ENCODE measurements at regions not wholly inside any gene's neighbourhood (a gene's known extent, or its start where the extent isn't known, plus 50 kb on each side); places are given as distances from the start of the nearest gene placed in this dataset.

DNA sequence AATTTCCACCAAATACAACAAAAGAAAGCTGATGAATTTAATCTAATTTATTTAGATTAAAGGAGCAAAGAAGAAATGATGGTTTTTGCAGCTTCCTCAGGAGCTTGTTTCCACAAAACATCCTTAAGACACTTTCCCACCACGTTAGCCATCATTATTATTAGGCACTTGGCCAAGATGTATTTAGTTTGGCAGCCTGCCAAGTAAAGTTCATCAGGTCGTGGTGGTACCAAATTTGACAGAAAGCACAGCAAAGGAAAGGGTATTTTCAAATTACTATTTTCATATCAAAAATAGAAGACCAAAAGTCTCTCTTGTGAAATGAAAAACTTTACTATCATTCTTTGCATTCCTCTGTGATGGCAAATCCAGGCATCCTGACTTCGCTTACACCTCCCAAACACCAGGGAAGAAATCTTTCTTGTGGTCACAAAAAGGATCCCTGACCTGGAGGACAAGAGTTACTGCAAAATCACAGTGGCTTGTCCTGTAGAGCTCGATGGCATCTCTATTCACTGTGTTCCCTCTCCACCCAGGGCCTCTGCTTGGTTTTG is 123.1 kb upstream of the INHBA start:
- no peaks in the 10 kb centered on the region for H3K4me1 ChIP-seq
- no peak for DNase-seq
- H3K27me3 ChIP-seq = no peaks in the 10 kb centered on the region
- no peak overlapping the region for H3K9ac ChIP-seq (ENCODE audit: low read depth in 2 of 2, low read length in 2 of 2)
- H3K9me3 ChIP-seq = no peaks in the 10 kb centered on the region
- TF ChIP-seq, protein P1, sequence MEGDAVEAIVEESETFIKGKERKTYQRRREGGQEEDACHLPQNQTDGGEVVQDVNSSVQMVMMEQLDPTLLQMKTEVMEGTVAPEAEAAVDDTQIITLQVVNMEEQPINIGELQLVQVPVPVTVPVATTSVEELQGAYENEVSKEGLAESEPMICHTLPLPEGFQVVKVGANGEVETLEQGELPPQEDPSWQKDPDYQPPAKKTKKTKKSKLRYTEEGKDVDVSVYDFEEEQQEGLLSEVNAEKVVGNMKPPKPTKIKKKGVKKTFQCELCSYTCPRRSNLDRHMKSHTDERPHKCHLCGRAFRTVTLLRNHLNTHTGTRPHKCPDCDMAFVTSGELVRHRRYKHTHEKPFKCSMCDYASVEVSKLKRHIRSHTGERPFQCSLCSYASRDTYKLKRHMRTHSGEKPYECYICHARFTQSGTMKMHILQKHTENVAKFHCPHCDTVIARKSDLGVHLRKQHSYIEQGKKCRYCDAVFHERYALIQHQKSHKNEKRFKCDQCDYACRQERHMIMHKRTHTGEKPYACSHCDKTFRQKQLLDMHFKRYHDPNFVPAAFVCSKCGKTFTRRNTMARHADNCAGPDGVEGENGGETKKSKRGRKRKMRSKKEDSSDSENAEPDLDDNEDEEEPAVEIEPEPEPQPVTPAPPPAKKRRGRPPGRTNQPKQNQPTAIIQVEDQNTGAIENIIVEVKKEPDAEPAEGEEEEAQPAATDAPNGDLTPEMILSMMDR (IDR thresholded peaks at IDR 0.05) = no peak
- no peak overlapping the region for H3K4me3 ChIP-seq
- intact Hi-C loops (cut with DNase I) = no loop called here
- H3K27ac ChIP-seq = no peak overlapping the region
- no peaks in the 10 kb centered on the region for H3K36me3 ChIP-seq

DNA sequence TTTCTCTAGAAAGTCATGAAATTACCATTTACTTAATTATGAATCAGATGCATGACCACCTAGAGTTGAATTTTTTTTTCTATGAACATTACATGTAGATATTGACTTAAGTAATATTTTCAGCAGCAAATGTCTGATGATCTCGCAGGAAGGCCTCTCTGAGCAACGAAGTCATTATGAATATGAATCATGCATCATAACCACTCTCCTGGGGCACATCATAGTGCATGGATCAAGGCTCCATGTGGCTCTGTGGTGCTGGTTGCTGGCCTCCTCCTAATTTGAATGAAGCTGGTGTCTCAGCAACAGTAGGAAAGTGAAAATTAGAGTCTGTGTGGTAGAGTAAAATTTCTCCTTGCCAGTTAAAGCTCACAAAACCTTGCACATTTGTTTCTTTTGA is 121.4 kb upstream of the INHBA start:
- no peak overlapping the region for H3K9ac ChIP-seq (ENCODE audit: low read depth in 2 of 2, low read length in 2 of 2)
- H3K27me3 ChIP-seq = no peaks in the 10 kb centered on the region
- H3K9me3 ChIP-seq = no peaks in the 10 kb centered on the region
- H3K36me3 ChIP-seq = no peaks in the 10 kb centered on the region
- TF ChIP-seq, protein P1 (IDR thresholded peaks at IDR 0.05) = no peak
- intact Hi-C loops (cut with DNase I) = no loop called here
- no peaks in the 10 kb centered on the region for H3K4me1 ChIP-seq
- H3K4me3 ChIP-seq = no peak overlapping the region
- no peak overlapping the region for H3K27ac ChIP-seq
- DNase-seq = no peak

DNA sequence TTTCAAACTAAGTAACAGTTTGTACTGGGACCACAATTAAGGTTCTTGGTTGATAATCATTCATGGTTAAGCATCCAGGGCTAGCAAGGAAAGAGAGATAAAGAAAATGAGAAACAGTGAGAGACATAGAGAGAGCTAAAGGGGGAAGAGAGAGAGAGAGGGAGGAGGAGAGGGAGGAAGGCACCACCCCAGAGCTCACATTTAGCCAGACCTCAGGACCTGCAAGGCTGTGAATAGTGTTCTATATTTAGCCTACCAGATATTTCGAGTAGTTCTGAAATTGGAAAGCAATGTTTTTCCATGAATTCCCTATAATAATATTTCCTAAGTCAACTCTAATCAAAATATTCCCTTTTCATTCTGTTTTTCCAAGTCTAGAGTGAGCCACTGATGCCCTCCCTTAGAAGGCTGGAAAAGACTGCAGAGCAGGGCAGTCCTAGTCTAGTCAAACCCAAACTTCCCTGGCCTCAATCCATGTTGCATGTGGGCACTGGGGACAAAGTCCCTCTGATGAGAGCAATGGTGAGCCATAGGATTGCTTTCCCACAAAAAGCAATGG is 119.4 kb upstream of the INHBA start:
- H3K27ac ChIP-seq = no peak overlapping the region
- no peaks in the 10 kb centered on the region for H3K4me1 ChIP-seq
- no peaks in the 10 kb centered on the region for H3K27me3 ChIP-seq
- intact Hi-C loops (cut with DNase I) = no loop called here
- TF ChIP-seq, protein P1 (IDR thresholded peaks at IDR 0.05) = no peak
- H3K9ac ChIP-seq (ENCODE audit: low read depth in 2 of 2, low read length in 2 of 2) = no peak overlapping the region
- H3K36me3 ChIP-seq = no peaks in the 10 kb centered on the region
- H3K4me3 ChIP-seq = no peak overlapping the region
- DNase-seq = no peak
- H3K9me3 ChIP-seq = no peaks in the 10 kb centered on the region

DNA sequence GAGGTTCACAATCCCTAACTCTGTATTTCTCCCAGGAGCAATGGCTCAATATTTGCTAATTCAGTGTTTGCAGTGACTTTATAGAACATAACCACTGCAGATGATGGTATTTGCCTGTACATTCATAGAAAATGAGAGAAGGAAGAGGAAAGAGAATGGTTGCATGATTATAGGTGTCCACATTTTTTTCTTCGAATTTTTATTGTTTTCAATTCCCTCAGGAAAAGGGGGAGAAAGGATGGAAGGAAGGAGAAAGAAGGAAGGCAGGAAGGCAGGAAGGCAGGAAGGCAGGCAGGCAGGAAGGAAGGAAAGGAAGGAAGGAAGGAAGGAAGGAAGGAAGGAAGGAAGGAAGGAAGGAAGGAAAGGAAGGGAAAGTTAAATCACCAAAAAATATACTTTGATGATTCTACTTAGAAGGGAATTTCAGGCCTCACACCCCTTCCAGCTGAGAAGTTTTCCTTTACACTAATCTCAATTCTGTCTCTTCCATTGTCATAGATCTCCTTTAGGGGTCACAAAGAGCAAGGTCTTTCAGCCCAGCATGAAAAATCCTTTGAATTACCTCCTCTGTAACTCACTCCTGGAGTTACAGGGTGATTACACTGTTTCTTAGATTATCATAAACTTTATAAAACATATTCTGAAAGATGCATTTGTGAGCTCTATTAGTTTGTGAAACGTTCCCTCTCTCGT is 118.8 kb upstream of the INHBA start:
- no peak for DNase-seq
- H3K9me3 ChIP-seq = no peaks in the 10 kb centered on the region
- no peak overlapping the region for H3K4me3 ChIP-seq
- H3K27me3 ChIP-seq = no peaks in the 10 kb centered on the region
- no peak overlapping the region for H3K27ac ChIP-seq
- no peaks in the 10 kb centered on the region for H3K4me1 ChIP-seq
- TF ChIP-seq, protein P1 (IDR thresholded peaks at IDR 0.05) = no peak
- intact Hi-C loops (cut with DNase I) = no loop called here
- no peak overlapping the region for H3K9ac ChIP-seq (ENCODE audit: low read depth in 2 of 2, low read length in 2 of 2)
- H3K36me3 ChIP-seq = no peaks in the 10 kb centered on the region

DNA sequence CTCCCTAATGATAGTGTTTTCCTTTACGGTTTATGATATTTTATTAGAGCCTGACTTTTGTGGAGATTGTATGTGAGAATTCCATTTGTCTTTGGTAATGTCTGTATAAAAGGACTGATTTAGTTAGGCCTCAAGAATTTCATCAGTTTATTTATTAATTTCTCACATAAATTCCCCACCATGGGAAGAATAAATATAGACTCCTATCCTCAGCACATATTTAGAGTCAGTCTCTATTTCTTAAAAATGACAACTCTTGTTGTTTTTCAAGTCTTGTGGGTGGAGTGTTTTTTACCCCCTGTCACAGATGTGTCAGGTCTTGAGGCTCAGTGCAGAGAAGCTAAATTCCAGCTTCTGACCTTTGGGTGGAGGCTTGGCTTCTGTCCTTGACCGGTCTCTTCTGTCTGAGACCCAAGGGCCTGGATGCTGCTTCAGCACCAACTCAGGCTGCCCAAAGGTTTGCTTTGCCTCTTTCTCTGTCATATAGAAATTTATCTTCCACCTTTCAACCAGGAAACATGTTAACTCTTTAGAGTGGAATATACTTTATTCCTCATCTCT is 117.3 kb upstream of the INHBA start:
- no peaks in the 10 kb centered on the region for H3K36me3 ChIP-seq
- no peaks in the 10 kb centered on the region for H3K9me3 ChIP-seq
- H3K27me3 ChIP-seq = no peaks in the 10 kb centered on the region
- H3K9ac ChIP-seq (ENCODE audit: low read depth in 2 of 2, low read length in 2 of 2) = no peak overlapping the region
- no peak for DNase-seq
- TF ChIP-seq, protein P1 (IDR thresholded peaks at IDR 0.05) = no peak
- intact Hi-C loops (cut with DNase I) = no loop called here
- H3K27ac ChIP-seq = no peak overlapping the region
- no peak overlapping the region for H3K4me3 ChIP-seq
- H3K4me1 ChIP-seq = no peaks in the 10 kb centered on the region
